GM12878 (cell line): ENCODE measurements at regions not wholly inside any gene's neighbourhood (a gene's known extent, or its start where the extent isn't known, plus 50 kb on each side); places are given as distances from the start of the nearest gene placed in this dataset.

Experiments
- ATAC-seq: fragments of 200-7000 bp; cut with Tn5 transposase; 3 replicates; pipeline ENCODE4 v1.9.1; 2020; ENCODE audit warnings: mild to moderate bottlenecking, moderate library complexity
- BruUV-seq: library from RNA; stranded (reverse); fragments of 400-500 nt; replicated peaks from 2 replicates; lab custom pipeline; 2021; lab: Mats Ljungman, UMichigan
- CTCF ChIA-PET: fragments of 300-600 bp; sonication (Branson Sonifier 250); formaldehyde crosslinking; extraction: SDS; loops from one replicate; lab custom pipeline; 2021; ENCODE audit warnings: inconsistent platforms; lab: Yijun Ruan, JAX
- POLR2A ChIA-PET: fragments of 350-600 bp; formaldehyde crosslinking; extraction: SDS; loops from one replicate; lab custom pipeline; 2021; ENCODE audit warnings: inconsistent platforms; lab: Charles Lee
- RAD21 ChIA-PET: fragments of 300-600 bp; sonication (Branson Sonifier 250); formaldehyde crosslinking; loops from one replicate; lab custom pipeline; 2023; ENCODE audit warnings: antibody characterized with exemption; ENCODE audit not compliant: unreplicated experiment; lab: Charles Lee
- SMC1A ChIA-PET: fragments of 300-600 bp; sonication (Branson Sonifier 250); formaldehyde crosslinking; loops from one replicate; lab custom pipeline; 2023; ENCODE audit not compliant: unreplicated experiment, uncharacterized antibody; lab: Charles Lee
- DNase-seq: peaks from one replicate; pipeline ENCODE4 v3.0.0-alpha.2; 2011; ENCODE audit warnings: low read depth, low spot score
- FAIRE-seq: peaks from 3 replicates; lab custom pipeline; 2011; peaks lifted over from hg19 to GRCh38; lab: Jason Lieb, UNC
- H2AFZ ChIP-seq: 2 replicates; pipeline ENCODE4 v1.6.0; 2011; ENCODE audit warnings: low read depth, low read length, control low read depth; ENCODE audit not compliant: control insufficient read depth
- H3K27ac ChIP-seq: 2 replicates; pipeline ENCODE4 v1.5.1; 2011; ENCODE audit warnings: control low read depth; ENCODE audit not compliant: control insufficient read depth, insufficient read depth
- H3K27me3 ChIP-seq, 2 experiments: replicated peaks in 1 of 2; 2 replicates each; pipeline versions ENCODE4 v1.6.0 to v1.6.1; 2011; ENCODE audit warnings: low read length in 1 of 2; ENCODE audit not compliant: control insufficient read depth in 2 of 2, insufficient read depth in 2 of 2
- H3K36me3 ChIP-seq, 2 experiments: 2 replicates each; pipeline ENCODE4 v1.5.1; 2011; ENCODE audit warnings: low read length in 1 of 2; ENCODE audit not compliant: control insufficient read depth in 2 of 2, insufficient read depth in 2 of 2
- H3K4me1 ChIP-seq: 2 replicates; pipeline ENCODE4 v1.6.1; 2011; ENCODE audit warnings: mild to moderate bottlenecking, low read length, moderate library complexity, mixed read lengths; ENCODE audit not compliant: control insufficient read depth, insufficient read depth
- H3K4me2 ChIP-seq: 2 replicates; pipeline ENCODE4 v1.6.0; 2011; ENCODE audit warnings: control low read depth; ENCODE audit not compliant: control insufficient read depth, insufficient read depth
- H3K4me3 ChIP-seq: fragments of 200-600 bp; sonication (generic); 2 replicates; pipeline ENCODE4 v1.5.1; 2016
- H3K79me2 ChIP-seq: 2 replicates; pipeline ENCODE4 v1.6.0; 2011; ENCODE audit warnings: low read length; ENCODE audit not compliant: control insufficient read depth, insufficient read depth
- H3K9ac ChIP-seq: 2 replicates; pipeline ENCODE4 v1.8.0; 2011; ENCODE audit warnings: low read length, control low read depth, mixed read lengths; ENCODE audit not compliant: control insufficient read depth, insufficient read depth
- H3K9me3 ChIP-seq: replicated peaks from 3 replicates; pipeline ENCODE4 v1.5.1; 2011; ENCODE audit warnings: mild to moderate bottlenecking, low read length; ENCODE audit not compliant: control insufficient read depth, insufficient read depth
- H4K20me1 ChIP-seq: 2 replicates; pipeline ENCODE4 v1.6.0; 2011; ENCODE audit not compliant: control insufficient read depth, insufficient read depth
- PAX5 ChIP-seq: IDR thresholded peaks from 2 replicates; pipeline ENCODE4 v1.6.1; 2011; ENCODE audit warnings: low read depth, low read length, borderline replicate concordance
- RAD21 ChIP-seq: IDR thresholded peaks from 2 replicates; pipeline ENCODE4 v1.6.1; 2011; ENCODE audit warnings: mild to moderate bottlenecking, low read depth, low read length, moderate library complexity; ENCODE audit not compliant: insufficient read depth
- RAD51 ChIP-seq: fragments of 450-650 bp; IDR thresholded peaks from 2 replicates; pipeline ENCODE4 v1.6.1; 2016; ENCODE audit warnings: moderate library complexity, mild to moderate bottlenecking, inconsistent platforms
- SIN3A ChIP-seq: IDR thresholded peaks from 2 replicates; pipeline ENCODE4 v1.6.1; 2012; ENCODE audit warnings: low read depth, low read length, improper control_type of control experiment
- TCF12 ChIP-seq: IDR thresholded peaks from 2 replicates; pipeline ENCODE4 v1.6.1; 2011; ENCODE audit warnings: low read depth, mild to moderate bottlenecking, low read length
- TCF7 ChIP-seq: IDR thresholded peaks from 2 replicates; pipeline ENCODE4 v1.6.1; 2014; ENCODE audit warnings: antibody characterized with exemption, borderline replicate concordance
- WRNIP1 ChIP-seq: IDR thresholded peaks from 2 replicates; pipeline ENCODE4 v1.6.1; 2011; ENCODE audit warnings: low read depth, low read length, improper control_type of control experiment, borderline replicate concordance
- in situ Hi-C: fragments of 300-500 bp; cut with MboI; formaldehyde crosslinking; loops from 9 replicates; pipeline ENCODE4 v1.14.3; 2018; ENCODE audit warnings: mixed read lengths
- intact Hi-C: fragments of 100-400 bp; cut with micrococcal nuclease; formaldehyde crosslinking; loops from one replicate; pipeline ENCODE4 v1.14.2; 2022; ENCODE audit not compliant: unreplicated experiment
- TF ChIP-seq, protein P1 (sequence below): fragments of 450-650 bp; IDR thresholded peaks from 2 replicates; pipeline ENCODE4 v1.6.1; 2016; ENCODE audit warnings: mild to moderate bottlenecking

DNA sequence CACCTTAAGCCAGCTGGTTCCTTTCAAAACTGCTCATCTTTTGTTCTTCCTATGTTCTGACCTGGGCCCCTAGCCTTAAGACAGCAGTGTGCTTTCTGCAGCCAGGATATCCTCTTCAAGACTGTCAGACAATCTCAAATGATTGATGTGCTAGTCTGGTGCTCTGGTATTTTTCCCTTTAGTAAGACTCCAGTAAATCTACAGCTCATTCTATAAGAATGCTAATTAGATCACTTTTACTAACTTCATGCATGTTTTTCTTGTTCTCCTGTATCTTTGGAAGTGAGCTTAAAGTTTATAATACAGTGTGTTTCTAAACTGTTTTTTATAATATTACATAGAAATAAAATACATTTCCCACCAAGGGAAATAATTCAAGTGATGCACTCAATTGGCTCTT lies 220.9 kb upstream of the NANOGP8 start:
- Histone ChIP-seq H3K4me1 (peaks cover 4% of the 10 kb centered on the region), H3K79me2 (no peaks in the 10 kb centered on the region), H3K4me3 (no peak overlapping the region), H3K9ac (no peak overlapping the region), H3K27me3 (no peaks in the 10 kb centered on the region), H3K27ac (no peak overlapping the region), H2AFZ (no peak overlapping the region), H3K4me2 (no peak overlapping the region), H4K20me1 (no peaks in the 10 kb centered on the region), H3K9me3 (no peaks in the 10 kb centered on the region), H3K36me3 (no peaks in the 10 kb centered on the region)
- ChIA-PET CTCF (interaction anchor here (2.7 kb wide), 1 partner anchor 18 kb away, joined by 13 read pairs; no protein-coding TSS in a partner anchor), SMC1A (interaction anchor here (0.7 to 2.2 kb wide), 3 partner anchors 12 to 139 kb away, joined by 3 to 6 read pairs (median 3); no protein-coding TSS in a partner anchor), RAD21 (no interaction called here), POLR2A (no interaction called here)
- intact Hi-C loops (no loop called here), in situ Hi-C loops (no loop called here)
- ATAC-seq (peak; percentile 66), FAIRE-seq (peak; percentile 31), DNase-seq (no peak)
- BruUV-seq: no TSS peak
- no peak for TF ChIP-seq SIN3A
- TF ChIP-seq, protein P1, sequence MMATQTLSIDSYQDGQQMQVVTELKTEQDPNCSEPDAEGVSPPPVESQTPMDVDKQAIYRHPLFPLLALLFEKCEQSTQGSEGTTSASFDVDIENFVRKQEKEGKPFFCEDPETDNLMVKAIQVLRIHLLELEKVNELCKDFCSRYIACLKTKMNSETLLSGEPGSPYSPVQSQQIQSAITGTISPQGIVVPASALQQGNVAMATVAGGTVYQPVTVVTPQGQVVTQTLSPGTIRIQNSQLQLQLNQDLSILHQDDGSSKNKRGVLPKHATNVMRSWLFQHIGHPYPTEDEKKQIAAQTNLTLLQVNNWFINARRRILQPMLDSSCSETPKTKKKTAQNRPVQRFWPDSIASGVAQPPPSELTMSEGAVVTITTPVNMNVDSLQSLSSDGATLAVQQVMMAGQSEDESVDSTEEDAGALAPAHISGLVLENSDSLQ: peak; percentile 55
- TF ChIP-seq TCF7: no peak
- TF ChIP-seq WRNIP1: no peak
- no peak for TF ChIP-seq RAD51
- TF ChIP-seq TCF12: no peak
- TF ChIP-seq RAD21: no peak
- no peak for TF ChIP-seq PAX5
